PFSK-1 (cell line): ENCODE measurements at regions not wholly inside any gene's neighbourhood (a gene's known extent, or its start where the extent isn't known, plus 50 kb on each side); places are given as distances from the start of the nearest gene placed in this dataset.

Source experiments
- POLR2AphosphoS5 ChIP-seq: IDR thresholded peaks from 2 replicates; pipeline ENCODE4 v1.6.1; 2012; ENCODE audit warnings: low read depth, mild to moderate bottlenecking, control low read depth, low read length, moderate library complexity
- TF ChIP-seq, protein P1 (sequence below), 2 experiments: IDR thresholded peaks; 2 replicates each; pipeline versions ENCODE4 v1.6.1 to v1.8.0; 2011 to 2012; ENCODE audit warnings: low read depth in 2 of 2, low read length in 2 of 2, control low read depth in 1 of 2, inconsistent platforms in 1 of 2, mild to moderate bottlenecking in 1 of 2, moderate library complexity in 1 of 2; ENCODE audit not compliant: insufficient read depth in 1 of 2

DNA sequence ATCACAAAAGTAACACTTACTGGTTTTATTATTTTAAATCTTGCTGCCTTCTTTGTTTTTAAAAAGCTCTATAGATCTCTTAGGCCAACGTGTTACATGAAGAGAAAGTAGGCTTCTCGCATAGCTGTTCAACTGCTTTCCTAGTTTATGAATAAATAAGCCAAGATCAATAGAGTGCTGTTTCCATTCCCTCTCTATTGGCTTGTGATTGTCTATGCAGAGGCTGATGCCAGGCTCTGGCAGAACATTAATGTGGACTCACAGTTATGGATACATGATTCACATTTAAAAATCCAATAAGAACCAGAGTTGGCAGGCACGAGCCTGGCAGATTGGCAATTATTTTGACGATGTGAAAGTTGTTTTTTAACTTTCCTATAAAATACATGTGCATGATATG lies 137.5 kb downstream of the GNAT3 start:
- no peak for TF ChIP-seq POLR2AphosphoS5
- TF ChIP-seq, protein P1, sequence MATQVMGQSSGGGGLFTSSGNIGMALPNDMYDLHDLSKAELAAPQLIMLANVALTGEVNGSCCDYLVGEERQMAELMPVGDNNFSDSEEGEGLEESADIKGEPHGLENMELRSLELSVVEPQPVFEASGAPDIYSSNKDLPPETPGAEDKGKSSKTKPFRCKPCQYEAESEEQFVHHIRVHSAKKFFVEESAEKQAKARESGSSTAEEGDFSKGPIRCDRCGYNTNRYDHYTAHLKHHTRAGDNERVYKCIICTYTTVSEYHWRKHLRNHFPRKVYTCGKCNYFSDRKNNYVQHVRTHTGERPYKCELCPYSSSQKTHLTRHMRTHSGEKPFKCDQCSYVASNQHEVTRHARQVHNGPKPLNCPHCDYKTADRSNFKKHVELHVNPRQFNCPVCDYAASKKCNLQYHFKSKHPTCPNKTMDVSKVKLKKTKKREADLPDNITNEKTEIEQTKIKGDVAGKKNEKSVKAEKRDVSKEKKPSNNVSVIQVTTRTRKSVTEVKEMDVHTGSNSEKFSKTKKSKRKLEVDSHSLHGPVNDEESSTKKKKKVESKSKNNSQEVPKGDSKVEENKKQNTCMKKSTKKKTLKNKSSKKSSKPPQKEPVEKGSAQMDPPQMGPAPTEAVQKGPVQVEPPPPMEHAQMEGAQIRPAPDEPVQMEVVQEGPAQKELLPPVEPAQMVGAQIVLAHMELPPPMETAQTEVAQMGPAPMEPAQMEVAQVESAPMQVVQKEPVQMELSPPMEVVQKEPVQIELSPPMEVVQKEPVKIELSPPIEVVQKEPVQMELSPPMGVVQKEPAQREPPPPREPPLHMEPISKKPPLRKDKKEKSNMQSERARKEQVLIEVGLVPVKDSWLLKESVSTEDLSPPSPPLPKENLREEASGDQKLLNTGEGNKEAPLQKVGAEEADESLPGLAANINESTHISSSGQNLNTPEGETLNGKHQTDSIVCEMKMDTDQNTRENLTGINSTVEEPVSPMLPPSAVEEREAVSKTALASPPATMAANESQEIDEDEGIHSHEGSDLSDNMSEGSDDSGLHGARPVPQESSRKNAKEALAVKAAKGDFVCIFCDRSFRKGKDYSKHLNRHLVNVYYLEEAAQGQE (IDR thresholded peaks at IDR 0.05; ENCODE audit: insufficient read depth in 1 of 2, low read depth in 2 of 2, low read length in 2 of 2) = no peak
